Neural progenitor cell (in vitro differentiated cells): ENCODE measurements at regions not wholly inside any gene's neighbourhood (a gene's known extent, or its start where the extent isn't known, plus 50 kb on each side); places are given as distances from the start of the nearest gene placed in this dataset.
A peak's percentile ranks its signal among the peaks of the same experiment; 100 is the strongest.

ENCODE experiments used
- DNase-seq: peaks from one replicate; pipeline ENCODE4 v3.0.0-alpha.2; 2016; ENCODE audit warnings: low spot score
- H2AFZ ChIP-seq: fragments of 200-600 bp; sonication (generic); replicated peaks from 2 replicates; pipeline ENCODE4 v1.6.1; 2016; ENCODE audit warnings: antibody characterized with exemption
- H3F3A ChIP-seq: fragments of 200-600 bp; sonication (generic); 2 replicates; pipeline ENCODE4 v1.6.1; 2016; ENCODE audit warnings: antibody characterized with exemption, low read depth
- H3K27ac ChIP-seq: fragments of 200-600 bp; sonication (generic); 2 replicates; pipeline ENCODE4 v1.5.1; 2016; ENCODE audit warnings: mild to moderate bottlenecking
- H3K27me3 ChIP-seq: fragments of 200-600 bp; sonication (generic); 2 replicates; pipeline ENCODE4 v1.6.1; 2016; ENCODE audit warnings: mild to moderate bottlenecking, moderate library complexity
- H3K36me3 ChIP-seq: fragments of 200-600 bp; sonication (generic); 2 replicates; pipeline ENCODE4 v1.5.1; 2016
- H3K4me1 ChIP-seq: fragments of 200-600 bp; sonication (generic); 2 replicates; pipeline ENCODE4 v1.6.1; 2016; ENCODE audit warnings: mixed run types
- H3K4me2 ChIP-seq: fragments of 200-600 bp; sonication (generic); 2 replicates; pipeline ENCODE4 v1.6.1; 2016
- H3K4me3 ChIP-seq: fragments of 200-600 bp; sonication (generic); 2 replicates; pipeline ENCODE4 v1.5.1; 2016
- H3K79me2 ChIP-seq: fragments of 200-600 bp; sonication (generic); 2 replicates; pipeline ENCODE4 v1.6.1; 2016; ENCODE audit warnings: low read depth
- H3K9ac ChIP-seq: fragments of 200-600 bp; sonication (generic); 2 replicates; pipeline ENCODE4 v1.6.1; 2016
- H3K9me3 ChIP-seq: fragments of 200-600 bp; sonication (generic); 2 replicates; pipeline ENCODE4 v1.5.1; 2016; ENCODE audit warnings: low read depth
- H4K20me1 ChIP-seq: fragments of 200-600 bp; sonication (generic); 2 replicates; pipeline ENCODE4 v1.6.1; 2016; ENCODE audit warnings: low read depth
- H3K27ac Mint-ChIP-seq: 3 replicates; pipeline ENCODE4 v1.8.0; 2021; ENCODE audit warnings: mixed read lengths
- H3K27me3 Mint-ChIP-seq: 2 replicates; pipeline ENCODE4 v1.8.0; 2022; ENCODE audit warnings: low read depth, mild to moderate bottlenecking, inconsistent platforms, moderate library complexity, mixed read lengths; ENCODE audit not compliant: insufficient read depth
- H3K36me3 Mint-ChIP-seq: 3 replicates; pipeline ENCODE4 v1.8.0; 2021; ENCODE audit warnings: mixed read lengths
- H3K4me1 Mint-ChIP-seq: 3 replicates; pipeline ENCODE4 v1.8.0; 2021; ENCODE audit warnings: mixed read lengths
- H3K4me3 Mint-ChIP-seq: 3 replicates; pipeline ENCODE4 v1.8.0; 2021; ENCODE audit warnings: mild to moderate bottlenecking, moderate library complexity, mixed read lengths
- H3K9me3 Mint-ChIP-seq: 3 replicates; pipeline ENCODE4 v1.8.0; 2020; ENCODE audit warnings: mixed read lengths
- EZH2 ChIP-seq: fragments of 200-600 bp; sonication (generic); IDR thresholded peaks from 2 replicates; pipeline ENCODE4 v1.6.1; 2017; ENCODE audit warnings: antibody characterized with exemption, mild to moderate bottlenecking, moderate library complexity
- EZH2phosphoT487 ChIP-seq: fragments of 200-600 bp; sonication (generic); IDR thresholded peaks from 2 replicates; pipeline ENCODE4 v1.6.1; 2017; ENCODE audit warnings: antibody characterized with exemption
- TF ChIP-seq, protein P1 (sequence below): fragments of 200-600 bp; sonication (generic); IDR thresholded peaks from 2 replicates; pipeline ENCODE4 v1.5.1; 2017; ENCODE audit warnings: antibody characterized with exemption, mild to moderate bottlenecking

GRCh38 chr5:115458003-115458409 lies 86.6 kb downstream of the FEM1C start:
- Mint-ChIP-seq H3K9me3 (no peaks in the 10 kb centered on the region), H3K36me3 (no peaks in the 10 kb centered on the region), H3K27me3 (peaks cover 3% of the 10 kb centered on the region), H3K4me1 (peaks cover 5% of the 10 kb centered on the region), H3K4me3 (no peak overlapping the region), H3K27ac (peak overlapping the region; percentile 81)
- Histone ChIP-seq H3K27ac (no peak overlapping the region), H3K9me3 (no peaks in the 10 kb centered on the region), H3K79me2 (no peaks in the 10 kb centered on the region), H3K9ac (no peak overlapping the region), H4K20me1 (no peaks in the 10 kb centered on the region), H2AFZ (peak overlapping the region; percentile 32), H3K4me2 (peak overlapping the region; percentile 21), H3K36me3 (no peaks in the 10 kb centered on the region), H3K27me3 (no peaks in the 10 kb centered on the region), H3F3A (peaks cover 19% of the 10 kb centered on the region), H3K4me3 (no peak overlapping the region), H3K4me1 (peaks cover 33% of the 10 kb centered on the region)
- DNase-seq: peak; percentile 8
- TF ChIP-seq EZH2: no peak
- TF ChIP-seq, protein P1, sequence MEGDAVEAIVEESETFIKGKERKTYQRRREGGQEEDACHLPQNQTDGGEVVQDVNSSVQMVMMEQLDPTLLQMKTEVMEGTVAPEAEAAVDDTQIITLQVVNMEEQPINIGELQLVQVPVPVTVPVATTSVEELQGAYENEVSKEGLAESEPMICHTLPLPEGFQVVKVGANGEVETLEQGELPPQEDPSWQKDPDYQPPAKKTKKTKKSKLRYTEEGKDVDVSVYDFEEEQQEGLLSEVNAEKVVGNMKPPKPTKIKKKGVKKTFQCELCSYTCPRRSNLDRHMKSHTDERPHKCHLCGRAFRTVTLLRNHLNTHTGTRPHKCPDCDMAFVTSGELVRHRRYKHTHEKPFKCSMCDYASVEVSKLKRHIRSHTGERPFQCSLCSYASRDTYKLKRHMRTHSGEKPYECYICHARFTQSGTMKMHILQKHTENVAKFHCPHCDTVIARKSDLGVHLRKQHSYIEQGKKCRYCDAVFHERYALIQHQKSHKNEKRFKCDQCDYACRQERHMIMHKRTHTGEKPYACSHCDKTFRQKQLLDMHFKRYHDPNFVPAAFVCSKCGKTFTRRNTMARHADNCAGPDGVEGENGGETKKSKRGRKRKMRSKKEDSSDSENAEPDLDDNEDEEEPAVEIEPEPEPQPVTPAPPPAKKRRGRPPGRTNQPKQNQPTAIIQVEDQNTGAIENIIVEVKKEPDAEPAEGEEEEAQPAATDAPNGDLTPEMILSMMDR: no peak
- TF ChIP-seq EZH2phosphoT487: no peak

DNA sequence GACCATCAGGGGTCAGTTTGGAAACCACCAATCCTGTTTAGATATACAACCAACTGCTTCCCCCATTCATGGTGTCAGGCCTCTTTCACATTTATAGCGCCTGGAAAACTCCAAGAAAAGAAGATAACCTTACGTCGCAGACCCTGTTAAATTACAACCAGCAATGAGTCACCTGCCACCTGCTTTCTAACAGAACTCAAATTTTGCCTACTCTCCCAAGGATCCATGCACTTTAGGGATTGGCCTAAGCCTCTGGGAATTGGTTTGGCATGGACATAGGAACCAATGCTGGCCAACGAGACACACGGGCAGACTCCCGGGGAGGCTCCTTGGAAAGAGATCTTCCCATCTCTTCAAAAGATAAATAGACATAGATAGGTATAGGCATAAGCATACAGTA lies 87.0 kb downstream of the FEM1C start:
- Histone ChIP-seq H3F3A (peaks cover 19% of the 10 kb centered on the region), H4K20me1 (no peaks in the 10 kb centered on the region), H3K9me3 (no peaks in the 10 kb centered on the region), H3K9ac (no peak overlapping the region), H3K4me2 (peak overlapping the region; percentile 21), H3K27me3 (no peaks in the 10 kb centered on the region), H3K79me2 (no peaks in the 10 kb centered on the region), H3K4me1 (peaks cover 33% of the 10 kb centered on the region), H2AFZ (peak overlapping the region; percentile 32), H3K27ac (no peak overlapping the region), H3K4me3 (no peak overlapping the region), H3K36me3 (no peaks in the 10 kb centered on the region)
- peak overlapping the region; percentile 81 for H3K27ac Mint-ChIP-seq
- no peaks in the 10 kb centered on the region for H3K9me3 Mint-ChIP-seq
- TF ChIP-seq, protein P1: no peak
- no peak for TF ChIP-seq EZH2
- no peak for TF ChIP-seq EZH2phosphoT487
- no peak overlapping the region for H3K4me3 Mint-ChIP-seq
- DNase-seq: no peak
- H3K36me3 Mint-ChIP-seq: no peaks in the 10 kb centered on the region
- peaks cover 4% of the 10 kb centered on the region for H3K27me3 Mint-ChIP-seq
- H3K4me1 Mint-ChIP-seq: peaks cover 3% of the 10 kb centered on the region

DNA sequence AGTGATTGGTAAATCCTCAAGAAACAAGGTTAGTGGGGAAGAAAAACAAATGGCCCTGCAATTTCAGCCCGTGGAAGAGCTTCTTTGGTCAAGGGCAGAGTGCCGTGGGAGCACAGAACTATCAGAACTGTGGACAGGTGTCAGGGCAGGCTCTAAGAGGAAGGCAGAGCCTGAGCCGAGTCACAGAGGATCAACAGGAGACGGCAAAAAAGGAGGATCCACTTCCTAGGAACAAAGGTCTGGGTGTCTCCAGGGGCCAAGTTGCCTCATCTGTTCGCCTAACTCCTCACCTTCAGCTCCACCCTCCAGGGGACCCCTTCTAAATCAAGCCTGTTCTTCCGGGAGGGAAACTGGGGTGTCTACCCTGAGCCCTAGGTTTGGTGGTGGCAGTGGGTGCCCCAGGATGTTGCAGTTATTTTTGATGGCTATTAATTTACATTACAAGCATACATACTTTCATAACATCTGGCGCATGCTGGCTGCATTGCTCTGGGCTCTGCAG lies 88.0 kb downstream of the FEM1C start:
- DNase-seq: peak; percentile 19
- no peaks in the 10 kb centered on the region for H3K79me2 ChIP-seq
- TF ChIP-seq EZH2 (no peak), EZH2phosphoT487 (no peak)
- TF ChIP-seq, protein P1: no peak
- peak overlapping the region; percentile 62 for H3K4me2 ChIP-seq
- H3K27ac ChIP-seq: peak overlapping the region; percentile 56
- H3K9ac ChIP-seq: no peak overlapping the region
- peaks cover 19% of the 10 kb centered on the region for H3F3A ChIP-seq
- H3K36me3 ChIP-seq: no peaks in the 10 kb centered on the region
- no peaks in the 10 kb centered on the region for H4K20me1 ChIP-seq
- H3K27ac Mint-ChIP-seq: peak overlapping the region; percentile 81
- H2AFZ ChIP-seq: no peak overlapping the region
- peaks cover 4% of the 10 kb centered on the region for H3K27me3 Mint-ChIP-seq
- peak overlapping the region; percentile 3 for H3K4me3 ChIP-seq
- no peaks in the 10 kb centered on the region for H3K27me3 ChIP-seq
- H3K4me3 Mint-ChIP-seq: no peak overlapping the region
- no peaks in the 10 kb centered on the region for H3K9me3 ChIP-seq
- peaks cover 11% of the 10 kb centered on the region for H3K4me1 Mint-ChIP-seq
- H3K36me3 Mint-ChIP-seq: no peaks in the 10 kb centered on the region
- H3K9me3 Mint-ChIP-seq: no peaks in the 10 kb centered on the region
- H3K4me1 ChIP-seq: peaks cover 33% of the 10 kb centered on the region
